Forelimb muscle (tissue), 1 donor: ENCODE measurements at regions not wholly inside any gene's neighbourhood (a gene's known extent, or its start where the extent isn't known, plus 50 kb on each side); places are given as distances from the start of the nearest gene placed in this dataset.
"Not testable (repeated sequence)": the region's sequence is repeated elsewhere in the genome, so short reads cannot be mapped to it uniquely, and the experiment has no call there.

Experiments used
- DNase-seq: peaks from one replicate; pipeline ENCODE4 v3.0.0-alpha.2; 2013; ENCODE audit warnings: low read depth

GRCh38 chr4:8976466-8977128 is 105.0 kb upstream of the HMX1 start:
- DNase-seq, result not testable (repeated sequence)

- DNase-seq, result not testable (repeated sequence)
These were observed 101.0 kb upstream of the HMX1 start for GRCh38 chr4:8972635-8973034.

- not testable (repeated sequence) for DNase-seq
These were observed 94.3 kb upstream of the HMX1 start for GRCh38 chr4:8965896-8966295.

- DNase-seq, result not testable (repeated sequence)
These were observed 92.7 kb upstream of the HMX1 start for GRCh38 chr4:8964201-8964788.

- DNase-seq, result not testable (repeated sequence)
These were observed 91.9 kb upstream of the HMX1 start for GRCh38 chr4:8963533-8963932.

GRCh38 chr4:8961343-8961742 is 89.7 kb upstream of the HMX1 start:
- DNase-seq, result not testable (repeated sequence)

GRCh38 chr4:8959471-8959870 is 87.8 kb upstream of the HMX1 start:
- not testable (repeated sequence) for DNase-seq

GRCh38 chr4:8954001-8954400 is 82.4 kb upstream of the HMX1 start:
- DNase-seq, result not testable (repeated sequence)

GRCh38 chr4:8952791-8953190 is 81.2 kb upstream of the HMX1 start:
- not testable (repeated sequence) for DNase-seq

- DNase-seq, result not testable (repeated sequence)
These were observed 80.5 kb upstream of the HMX1 start for GRCh38 chr4:8952109-8952508.

GRCh38 chr4:8945506-8945905 is 73.9 kb upstream of the HMX1 start:
- DNase-seq, result not testable (repeated sequence)

GRCh38 chr4:8943367-8943766 is 71.7 kb upstream of the HMX1 start:
- not testable (repeated sequence) for DNase-seq

- DNase-seq, result not testable (repeated sequence)
These were observed 70.4 kb upstream of the HMX1 start for GRCh38 chr4:8942088-8942487.

GRCh38 chr4:8941492-8941805 is 69.8 kb upstream of the HMX1 start:
- DNase-seq, result not testable (repeated sequence)

GRCh38 chr4:8940792-8941491 is 69.3 kb upstream of the HMX1 start:
- no peak for DNase-seq

- no peak for DNase-seq
These were observed 68.5 kb upstream of the HMX1 start for GRCh38 chr4:8939840-8940742.

GRCh38 chr4:8939160-8939839 is 67.7 kb upstream of the HMX1 start:
- no peak for DNase-seq

GRCh38 chr4:8938623-8939022 is 67.0 kb upstream of the HMX1 start:
- no peak for DNase-seq

GRCh38 chr4:8938137-8938536 is 66.5 kb upstream of the HMX1 start:
- no peak for DNase-seq

- no peak for DNase-seq
These were observed 61.2 kb upstream of the HMX1 start for GRCh38 chr4:8932884-8933283.

- DNase-seq, result no peak
These were observed 56.4 kb upstream of the HMX1 start for GRCh38 chr4:8928074-8928473.
